HG03469 (cell line): ENCODE measurements at regions not wholly inside any gene's neighbourhood (a gene's known extent, or its start where the extent isn't known, plus 50 kb on each side); places are given as distances from the start of the nearest gene placed in this dataset.
"Not testable (repeated sequence)": the region's sequence is repeated elsewhere in the genome, so short reads cannot be mapped to it uniquely, and the experiment has no call there.

Experiments
- ATAC-seq: cut with Tn5 transposase; IDR thresholded peaks from one replicate; pipeline ENCODE4 v1.9.1; 2021; ENCODE audit warnings: mild to moderate bottlenecking, moderate library complexity, moderate number of reproducible peaks; ENCODE audit not compliant: unreplicated experiment

- no peak for ATAC-seq
Measured at GRCh38 chr16:65757064-65757463, 609.4 kb upstream of the CDH5 start.

DNA sequence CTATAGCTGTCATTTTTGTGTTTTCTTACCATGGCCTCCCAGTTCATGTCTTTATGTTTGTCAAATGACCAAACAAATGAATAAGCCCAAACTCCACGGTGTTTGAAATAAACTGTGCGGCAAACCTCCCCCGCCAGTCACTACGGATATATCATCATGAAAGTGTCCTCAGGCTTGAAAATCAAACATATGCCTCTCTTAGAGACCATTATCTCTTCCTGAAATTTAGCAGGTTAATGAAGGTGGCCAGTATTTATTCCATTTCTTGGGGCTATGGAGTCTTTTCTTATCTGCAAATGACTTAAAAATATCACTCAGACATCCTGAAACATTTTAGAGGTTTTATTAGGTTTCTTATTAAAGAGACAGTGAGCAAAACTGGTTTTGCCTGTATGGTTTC lies 610.3 kb upstream of the CDH5 start:
- no peak for ATAC-seq

DNA sequence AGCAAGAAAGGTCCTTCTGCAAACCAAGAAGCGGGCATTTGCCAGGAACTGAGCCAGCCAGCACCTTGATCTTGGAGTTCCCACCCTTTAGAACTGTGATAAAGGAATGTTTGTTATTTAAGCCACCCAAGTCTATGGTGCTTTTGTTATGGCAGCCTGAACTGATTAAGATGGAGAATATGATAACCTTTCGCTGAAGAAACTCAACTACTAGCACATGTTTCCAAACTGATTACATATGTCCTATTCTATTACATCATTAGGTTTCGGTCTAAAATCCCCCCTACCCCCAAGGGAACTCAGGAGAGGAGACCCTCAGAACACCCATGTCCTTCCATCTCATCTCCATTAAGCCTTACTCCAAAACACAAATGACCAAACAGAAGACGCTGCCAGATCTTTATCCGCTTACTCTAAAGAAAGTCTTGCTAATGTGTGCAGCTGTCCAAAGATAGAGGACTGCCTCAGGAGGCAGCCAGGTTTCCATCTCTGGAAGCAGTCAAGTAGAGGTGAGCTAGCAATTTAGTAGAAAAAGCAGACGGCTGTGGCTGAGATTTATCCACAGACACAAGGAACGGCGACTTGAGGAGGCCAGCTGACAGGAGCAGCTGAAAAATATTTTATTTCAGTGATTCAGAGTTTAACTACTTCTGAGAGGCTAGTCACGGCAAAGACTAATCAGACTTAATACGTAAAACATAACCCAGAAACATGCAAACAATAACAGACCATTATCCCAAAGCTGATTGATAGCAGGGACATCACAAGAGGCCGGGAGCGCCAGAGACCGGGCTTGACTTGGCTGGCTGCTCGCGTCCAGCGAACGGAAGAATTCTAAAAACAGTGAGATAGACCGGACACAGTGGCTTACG lies 611.4 kb upstream of the CDH5 start:
- ATAC-seq: no peak

DNA sequence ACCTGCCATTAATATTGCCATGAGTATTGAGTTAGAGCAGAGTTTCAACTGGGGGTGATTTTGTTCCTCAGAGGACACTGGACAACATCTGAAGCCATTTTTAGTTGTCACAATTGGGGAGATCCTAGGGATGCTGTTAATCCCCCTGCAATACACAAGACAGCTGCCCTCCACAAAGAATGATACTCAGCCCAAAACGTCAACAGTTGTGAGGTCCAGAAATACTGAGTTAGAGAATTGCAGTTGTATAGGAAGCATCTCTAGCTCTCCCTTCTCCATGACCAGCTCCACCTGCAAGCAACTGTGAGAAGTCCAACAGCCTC lies 614.0 kb upstream of the CDH5 start:
- ATAC-seq: no peak

GRCh38 chr16:65751622-65752521 lies 614.6 kb upstream of the CDH5 start:
- no peak for ATAC-seq

- ATAC-seq: no peak
Measured at GRCh38 chr16:65749506-65749905, 617.0 kb upstream of the CDH5 start.

DNA sequence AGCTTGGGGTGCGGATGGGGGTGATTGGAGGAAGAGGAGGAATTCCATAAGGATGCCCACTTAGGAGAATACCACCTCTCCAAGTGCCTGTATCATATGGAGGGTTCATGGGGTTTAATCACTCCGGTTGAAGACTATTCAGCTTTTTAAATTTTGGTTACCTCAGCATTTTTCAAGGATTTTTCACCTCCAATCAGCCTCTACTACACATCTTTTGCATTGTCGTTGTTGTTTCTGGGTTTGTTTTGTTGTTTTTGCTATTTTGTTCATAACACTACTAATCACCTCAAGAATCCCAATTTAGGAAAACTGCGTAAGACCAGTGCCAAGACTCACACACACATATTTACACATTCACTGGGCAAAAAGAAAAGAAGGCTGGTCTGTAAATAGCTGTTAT lies 619.5 kb upstream of the CDH5 start:
- ATAC-seq: no peak

DNA sequence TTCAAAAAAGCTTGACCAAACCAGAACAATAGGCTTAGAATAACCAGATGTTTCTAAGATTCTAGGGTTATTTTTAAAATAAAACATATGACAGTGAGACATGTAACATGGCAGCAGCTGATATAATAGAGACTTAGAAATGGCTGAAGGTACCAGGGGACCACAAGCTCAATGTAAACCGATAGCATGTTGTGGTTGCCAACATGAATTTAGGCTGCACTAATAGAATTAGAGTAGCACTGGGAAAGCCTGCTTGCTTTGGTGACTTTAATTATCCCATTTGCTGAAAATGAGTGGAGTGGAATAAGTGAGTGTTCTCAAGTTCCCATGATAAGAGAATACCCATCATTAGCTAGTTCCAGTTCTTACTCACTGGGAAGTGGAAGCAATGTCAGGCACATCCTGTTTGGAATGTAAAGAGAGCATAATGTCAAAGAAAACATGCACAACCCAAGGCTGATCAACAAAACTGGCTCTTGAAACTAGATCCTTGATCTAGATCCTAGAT lies 621.2 kb upstream of the CDH5 start:
- ATAC-seq: no peak

- no peak for ATAC-seq
Measured at GRCh38 chr16:65744401-65744800, 622.1 kb upstream of the CDH5 start.

GRCh38 chr16:65743558-65743957 lies 621.7 kb upstream of the CDH11 start:
- no peak for ATAC-seq

DNA sequence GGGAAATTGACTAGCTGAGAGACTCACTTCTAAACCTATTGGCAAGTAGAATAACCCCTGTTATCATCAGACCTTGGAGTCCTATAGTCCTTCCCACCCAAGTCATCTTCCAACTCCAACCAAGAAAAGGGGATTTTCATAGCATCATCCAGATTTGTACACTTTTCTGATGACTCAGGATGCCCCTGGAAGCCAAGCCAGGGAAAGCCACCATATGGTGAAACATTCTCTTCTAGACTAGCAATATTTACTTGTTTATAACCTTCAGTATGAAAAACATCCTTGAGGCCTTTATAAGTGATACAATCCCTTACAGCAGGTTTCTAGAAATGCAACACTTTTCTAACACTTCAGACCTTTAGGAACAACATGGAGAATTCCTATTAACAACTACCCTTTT lies 618.8 kb upstream of the CDH11 start:
- no peak for ATAC-seq

DNA sequence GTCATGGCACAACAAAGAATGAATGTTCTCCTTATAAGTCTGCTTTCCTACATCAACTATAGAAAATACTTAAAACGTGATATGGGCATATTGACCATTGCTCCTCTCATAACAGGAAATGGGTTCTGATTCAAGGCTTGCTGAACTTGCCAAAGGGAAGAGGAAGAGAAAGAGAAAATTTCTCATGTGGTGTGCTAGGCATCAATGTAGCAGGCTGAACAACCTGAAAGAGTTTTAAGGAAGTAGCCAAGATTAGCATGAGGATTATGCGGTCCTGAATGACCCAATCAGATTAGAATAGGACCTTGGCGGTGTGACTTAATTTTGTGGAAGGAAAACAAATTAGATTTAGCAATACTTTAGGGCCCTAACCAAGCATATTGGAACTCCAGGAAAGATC lies 617.7 kb upstream of the CDH11 start:
- ATAC-seq: no peak

DNA sequence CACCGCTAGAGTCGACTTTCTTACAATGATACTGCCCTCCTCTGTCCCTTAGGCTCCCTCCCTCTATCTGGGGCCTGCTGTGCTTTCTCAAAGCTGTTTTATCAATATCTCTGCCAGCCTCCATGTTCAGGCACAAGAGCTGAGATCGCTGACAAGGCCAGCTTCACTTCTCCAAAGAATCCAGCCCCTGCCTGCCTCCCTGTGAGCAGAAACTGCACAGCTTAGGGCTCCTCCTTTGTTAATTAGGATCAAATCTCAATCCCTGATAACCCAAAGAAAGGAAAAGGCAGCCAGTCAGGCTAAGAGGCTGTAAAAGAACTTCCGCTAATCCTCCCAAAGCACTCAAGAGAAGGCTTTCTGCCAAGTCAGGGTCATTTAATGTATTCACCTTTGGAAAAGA lies 616.0 kb upstream of the CDH11 start:
- no peak for ATAC-seq

DNA sequence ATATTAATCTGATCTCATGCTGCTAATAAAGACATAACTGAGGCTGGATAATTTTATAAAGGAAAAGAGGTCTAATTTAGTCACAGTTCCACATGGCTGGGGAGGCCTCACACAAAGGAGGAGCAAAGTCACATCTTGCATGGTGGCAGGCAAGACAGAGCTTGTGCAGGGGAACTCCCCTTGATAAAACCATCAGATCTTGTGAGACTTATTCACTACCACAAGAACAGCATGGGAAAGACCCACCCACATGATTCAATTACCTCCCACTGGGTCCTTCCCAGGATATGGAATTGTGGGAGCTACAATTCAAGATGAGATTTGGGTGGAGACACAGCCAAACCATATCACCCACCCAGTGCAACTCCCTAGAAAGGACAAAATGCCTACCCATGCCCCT lies 613.8 kb upstream of the CDH11 start:
- not testable (repeated sequence) for ATAC-seq

DNA sequence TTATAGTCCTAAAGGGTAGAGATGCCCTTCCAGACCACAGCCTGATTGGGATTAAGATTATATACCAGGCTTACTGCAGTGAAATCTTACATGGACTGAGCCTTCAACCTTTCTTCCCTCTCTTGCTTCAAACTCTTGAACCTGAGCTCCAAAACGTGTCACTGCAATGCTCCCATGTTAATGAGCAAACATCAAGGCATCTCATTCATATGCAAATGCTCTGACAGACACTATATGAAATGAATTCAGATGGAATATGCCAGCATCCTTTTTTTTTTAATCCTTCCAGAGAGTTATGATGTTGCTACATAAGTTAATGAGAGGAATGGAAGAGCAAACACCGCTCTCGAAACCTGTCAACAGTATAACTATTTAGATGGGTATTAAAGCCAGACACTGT lies 611.9 kb upstream of the CDH11 start:
- ATAC-seq: no peak

DNA sequence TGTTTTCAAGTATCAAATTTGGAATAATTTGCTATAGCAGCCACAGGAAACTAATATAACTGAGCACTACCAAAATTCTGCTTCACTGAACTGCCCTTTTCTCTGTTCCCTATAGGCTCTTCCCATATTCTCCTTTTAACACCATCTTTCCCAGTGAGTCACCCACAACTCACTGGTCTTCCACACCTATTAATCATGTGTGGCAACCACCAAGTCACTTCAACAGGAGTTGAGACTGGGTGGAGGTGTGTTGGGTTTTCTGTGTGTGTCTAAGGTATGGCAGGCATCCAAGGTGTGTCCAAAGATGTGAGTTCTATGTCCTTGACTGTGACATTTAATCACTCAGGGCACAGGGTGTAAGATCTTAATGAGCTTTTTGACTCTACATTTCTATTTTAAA lies 610.0 kb upstream of the CDH11 start:
- ATAC-seq: no peak

DNA sequence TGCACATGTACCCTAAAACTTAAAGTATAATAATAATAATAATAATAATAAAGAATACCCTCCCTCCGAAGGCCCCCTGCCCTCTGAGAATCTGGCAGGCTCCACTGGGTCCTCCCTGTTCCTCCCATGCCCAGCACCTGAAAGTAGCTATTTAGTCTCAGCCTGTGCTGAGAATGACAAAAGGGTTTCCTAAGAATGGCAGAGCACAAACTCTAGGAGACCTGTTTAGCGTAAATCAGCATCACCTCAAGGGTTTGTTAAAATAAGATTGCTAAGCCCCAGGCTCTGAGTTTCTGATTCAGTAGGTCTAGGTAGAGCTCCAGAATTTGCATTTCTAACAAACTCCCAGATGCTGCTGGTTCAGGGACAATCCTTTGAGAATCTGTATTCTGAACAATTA lies 606.8 kb upstream of the CDH11 start:
- ATAC-seq: no peak

GRCh38 chr16:65728167-65728566 lies 606.3 kb upstream of the CDH11 start:
- no peak for ATAC-seq

GRCh38 chr16:65727534-65728137 lies 605.8 kb upstream of the CDH11 start:
- no peak for ATAC-seq

DNA sequence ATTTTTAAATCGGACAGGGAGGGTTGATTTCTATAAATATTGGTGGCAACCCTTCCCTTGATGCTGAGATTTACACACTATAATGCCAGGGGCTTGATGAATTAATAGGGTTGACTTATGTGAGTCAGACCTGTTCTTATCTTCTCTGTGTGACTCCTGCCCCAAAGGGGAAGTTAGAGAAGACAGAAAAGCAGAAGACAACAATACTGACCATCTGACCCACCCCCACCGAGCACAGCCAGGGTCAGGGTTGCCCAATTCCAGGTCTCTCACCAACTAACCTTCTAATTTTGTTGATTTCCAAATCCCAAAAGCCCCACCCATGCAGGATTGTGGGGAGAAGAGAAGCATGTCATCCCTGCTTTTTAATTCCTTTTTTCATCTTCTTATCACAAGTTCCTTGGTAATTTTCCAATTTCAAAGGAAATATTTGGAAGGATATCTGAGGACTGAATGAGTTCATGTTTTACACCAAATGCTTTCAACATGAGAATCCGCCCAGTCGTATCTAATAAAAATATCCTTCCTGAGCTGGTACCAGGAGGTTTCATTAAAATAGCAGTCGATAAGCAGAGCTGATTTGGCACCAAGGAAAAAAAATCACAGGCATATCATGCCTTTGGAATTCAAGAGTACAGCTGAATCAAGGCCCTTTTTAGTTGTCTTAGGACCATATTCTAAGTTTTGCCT lies 603.4 kb upstream of the CDH11 start:
- ATAC-seq: no peak

- no peak for ATAC-seq
Measured at GRCh38 chr16:65722429-65722828, 600.6 kb upstream of the CDH11 start.
